Stimulated activated CD4-positive, alpha-beta T cell treated with anti-CD3 and anti-CD28 coated beads, Interleukin-1b, Interleukin-23, amount 100 ng/mL, for 48 hours (primary cell): ENCODE measurements at regions not wholly inside any gene's neighbourhood (a gene's known extent, or its start where the extent isn't known, plus 50 kb on each side); places are given as distances from the start of the nearest gene placed in this dataset.
"Not testable (repeated sequence)": the region's sequence is repeated elsewhere in the genome, so short reads cannot be mapped to it uniquely, and the experiment has no call there.

Experiments
- DNase-seq: peaks from one replicate; pipeline ENCODE4 v3.0.0-alpha.2; 2020

DNA sequence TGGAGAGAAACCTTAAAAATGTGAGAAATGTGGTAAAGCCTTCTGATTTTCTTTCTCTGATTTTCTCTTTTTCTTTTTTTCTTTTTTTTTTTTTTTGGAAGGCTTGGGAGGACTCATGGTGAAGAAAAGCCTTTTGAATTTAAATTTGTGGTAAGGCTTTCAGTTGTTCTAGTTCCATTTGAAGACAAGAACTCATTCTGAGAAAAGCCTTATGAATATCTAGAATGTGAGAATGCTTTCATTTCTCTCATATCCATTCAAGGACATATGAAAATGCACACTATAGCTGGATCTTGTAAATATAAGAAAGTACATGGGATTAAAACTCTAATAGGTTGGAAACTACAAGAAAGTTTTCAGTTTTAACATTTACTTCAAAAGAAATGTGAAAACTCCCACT is 1045.2 kb upstream of the NRXN1 start:
- no peak for DNase-seq

- DNase-seq = no peak
These were observed 1042.3 kb upstream of the NRXN1 start for GRCh38 chr2:52074130-52074719.

DNA sequence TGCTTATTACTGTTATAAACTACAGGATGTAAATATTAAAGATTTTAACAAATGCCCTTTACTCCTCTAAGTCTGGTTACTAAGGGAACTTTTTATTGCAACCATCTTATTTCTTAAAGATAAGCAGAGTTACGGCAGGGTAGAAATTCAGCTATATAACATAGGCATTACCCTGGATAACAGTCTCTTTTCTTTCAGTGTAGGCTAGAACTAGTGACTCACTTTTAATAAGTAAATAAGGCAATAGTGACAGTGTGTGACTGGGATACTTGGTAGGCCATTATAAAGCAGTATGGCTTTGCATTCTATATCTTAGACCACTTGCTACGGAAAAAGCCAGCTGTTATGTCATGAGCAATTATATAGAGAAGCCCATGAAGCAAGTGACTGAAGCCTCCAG is 1041.0 kb upstream of the NRXN1 start:
- DNase-seq = no peak

DNA sequence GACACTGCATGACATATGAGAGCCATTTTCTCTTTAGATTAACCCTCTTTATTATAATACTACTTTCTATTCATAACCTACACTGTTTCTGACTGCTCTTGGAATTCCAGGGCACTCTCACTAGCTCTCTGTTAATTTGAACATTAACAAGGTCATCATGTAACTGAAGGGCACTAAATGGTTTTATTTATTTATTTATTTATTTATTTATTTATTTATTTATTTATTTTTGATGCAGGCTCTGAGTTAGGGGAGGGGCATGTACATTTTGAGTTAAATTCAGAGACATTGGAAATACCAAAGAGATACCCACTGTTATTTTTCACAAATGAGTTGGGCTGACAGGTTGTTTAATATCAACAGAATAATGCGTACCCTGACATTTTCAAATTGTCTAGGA is 1038.7 kb upstream of the NRXN1 start:
- no peak for DNase-seq

DNA sequence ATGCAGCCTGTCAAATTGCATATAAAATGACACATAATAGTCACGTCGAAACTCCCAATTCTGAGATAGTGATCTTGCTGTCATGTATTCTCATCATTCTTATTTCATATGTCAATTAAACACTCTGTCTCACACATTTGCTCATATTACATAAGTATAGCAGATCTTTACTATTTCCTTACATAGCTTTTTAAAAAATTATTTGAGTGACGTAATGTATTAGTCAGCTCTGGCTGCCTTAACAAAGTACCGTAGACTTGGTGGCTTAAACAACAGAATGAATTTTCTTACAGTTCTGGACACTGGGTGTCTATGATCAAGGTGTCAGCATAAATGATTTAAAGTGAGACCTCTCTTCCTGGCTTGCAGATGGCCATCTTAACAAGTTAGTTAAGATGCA is 1032.3 kb upstream of the NRXN1 start:
- DNase-seq = no peak

GRCh38 chr2:52054824-52055223 is 1022.9 kb upstream of the NRXN1 start:
- DNase-seq = no peak

DNA sequence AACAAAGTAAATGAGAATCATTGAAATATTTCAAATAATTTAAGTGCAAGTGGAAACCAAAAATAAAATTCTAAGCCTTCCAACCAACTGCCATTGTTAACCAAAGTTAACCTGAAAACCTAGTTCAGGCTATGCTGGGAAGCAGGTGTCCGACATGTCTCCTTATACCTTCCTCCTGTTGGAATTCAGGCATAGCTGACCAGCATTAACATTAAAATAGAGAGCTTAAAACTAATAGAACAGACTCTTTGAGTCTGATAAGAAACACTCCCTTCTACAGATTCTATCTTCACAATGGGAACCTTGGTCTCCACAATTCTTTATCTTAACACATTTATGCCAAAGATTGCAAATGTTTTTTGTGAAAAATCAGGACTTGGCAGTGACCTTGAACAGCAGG is 1004.9 kb upstream of the NRXN1 start:
- DNase-seq = no peak

DNA sequence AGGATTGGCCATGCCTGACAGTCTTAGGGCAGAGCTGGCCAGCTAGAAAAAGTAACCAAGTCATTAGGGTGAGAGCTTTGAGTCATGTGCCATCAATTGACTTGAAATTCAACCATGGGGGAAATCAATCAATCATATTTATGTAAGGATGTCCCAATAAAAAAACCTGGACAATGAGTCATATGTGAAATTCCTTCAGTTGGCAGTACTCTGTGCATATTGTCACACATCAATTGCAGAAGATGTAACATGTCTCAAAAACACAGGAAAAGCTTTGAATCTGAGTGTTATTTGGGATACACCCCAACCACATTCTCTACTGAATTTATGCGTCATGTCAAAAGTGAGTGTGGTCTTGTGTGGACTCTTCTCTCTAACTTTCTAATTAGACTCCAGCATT is 1004.1 kb upstream of the NRXN1 start:
- DNase-seq = no peak

- no peak for DNase-seq
These were observed 1003.5 kb upstream of the NRXN1 start for GRCh38 chr2:52035391-52035790.

GRCh38 chr2:52034706-52035105 is 1002.8 kb upstream of the NRXN1 start:
- no peak for DNase-seq

- no peak for DNase-seq
These were observed 990.1 kb upstream of the NRXN1 start for GRCh38 chr2:52022006-52022405.

DNA sequence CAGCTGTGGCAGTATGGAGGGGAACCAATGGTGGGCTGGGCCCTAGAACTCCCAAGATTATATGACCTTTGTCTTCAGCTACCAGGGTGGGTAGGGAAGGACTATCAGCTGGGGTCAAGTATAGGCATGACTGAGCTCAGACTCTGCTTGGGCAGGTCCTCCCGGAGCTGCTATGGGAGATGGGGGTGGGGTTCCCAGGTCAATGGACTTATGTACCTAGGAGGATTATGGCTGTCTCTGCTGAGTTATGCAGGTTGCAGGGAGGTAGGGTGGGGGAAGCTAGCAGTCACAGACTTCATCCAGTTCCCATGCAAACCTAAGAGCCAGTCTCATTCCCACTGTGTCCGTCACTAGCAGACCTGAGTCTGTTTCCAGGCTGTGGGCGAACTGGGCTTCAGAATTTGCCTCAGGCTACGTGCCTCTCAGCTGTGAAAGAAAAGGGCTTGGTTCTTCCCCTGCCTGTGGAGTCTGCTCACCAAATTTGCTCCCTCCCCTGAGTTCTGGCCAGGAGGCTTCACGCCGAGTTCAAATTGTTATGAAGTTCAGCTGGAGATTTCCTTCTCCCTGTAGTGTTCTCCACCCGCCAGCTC is 985.8 kb upstream of the NRXN1 start:
- DNase-seq = no peak

DNA sequence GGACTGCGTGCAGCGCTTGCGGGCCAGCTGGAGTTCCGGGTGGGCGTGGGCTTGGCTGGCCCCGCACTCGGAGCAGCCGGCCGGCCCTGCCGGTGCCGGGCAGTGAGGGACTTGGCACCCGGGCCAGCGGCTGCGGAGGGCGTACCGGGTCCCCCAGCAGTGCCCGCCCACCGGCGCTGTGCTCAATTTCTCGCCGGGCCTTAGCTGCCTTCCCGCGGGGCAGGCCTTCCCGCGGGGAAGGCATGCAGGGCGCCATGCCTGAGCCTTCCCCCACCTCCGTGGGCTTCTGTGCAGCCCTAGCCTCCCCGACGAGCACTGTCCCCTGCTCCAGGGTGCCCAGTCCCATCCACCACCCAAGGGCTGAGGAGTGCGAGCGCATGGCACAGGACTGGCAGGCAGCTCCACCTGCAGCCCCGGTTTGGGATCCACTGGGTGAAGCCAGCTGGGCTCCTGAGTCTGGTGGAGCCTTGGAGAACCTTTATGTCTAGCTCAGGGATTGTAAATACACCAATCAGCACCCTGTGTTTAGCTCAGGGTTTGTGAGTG is 975.0 kb upstream of the NRXN1 start:
- not testable (repeated sequence) for DNase-seq

- DNase-seq = no peak
These were observed 968.4 kb upstream of the NRXN1 start for GRCh38 chr2:52000151-52000855.

GRCh38 chr2:51998890-51999289 is 967.0 kb upstream of the NRXN1 start:
- no peak for DNase-seq

DNA sequence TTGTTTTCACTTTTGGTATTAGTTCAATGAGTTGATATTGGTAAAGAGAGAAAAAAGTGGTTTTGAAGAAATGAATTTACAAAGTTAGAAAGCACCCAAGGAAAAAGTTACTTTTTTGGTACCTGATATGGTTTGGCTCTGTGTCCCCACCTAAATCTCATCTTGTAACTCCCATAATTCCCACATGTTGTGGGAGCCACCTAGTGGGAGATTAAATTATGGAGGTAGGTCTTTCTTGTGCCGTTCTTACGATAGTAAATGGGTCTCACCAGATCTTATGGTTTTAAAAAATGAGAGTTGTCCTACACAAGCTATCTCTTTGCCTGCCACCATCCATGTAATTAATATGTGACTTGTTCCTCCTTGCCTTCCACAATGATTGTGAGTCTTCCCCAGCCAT is 965.6 kb upstream of the NRXN1 start:
- no peak for DNase-seq

GRCh38 chr2:51995293-51995692 is 963.4 kb upstream of the NRXN1 start:
- DNase-seq = no peak

DNA sequence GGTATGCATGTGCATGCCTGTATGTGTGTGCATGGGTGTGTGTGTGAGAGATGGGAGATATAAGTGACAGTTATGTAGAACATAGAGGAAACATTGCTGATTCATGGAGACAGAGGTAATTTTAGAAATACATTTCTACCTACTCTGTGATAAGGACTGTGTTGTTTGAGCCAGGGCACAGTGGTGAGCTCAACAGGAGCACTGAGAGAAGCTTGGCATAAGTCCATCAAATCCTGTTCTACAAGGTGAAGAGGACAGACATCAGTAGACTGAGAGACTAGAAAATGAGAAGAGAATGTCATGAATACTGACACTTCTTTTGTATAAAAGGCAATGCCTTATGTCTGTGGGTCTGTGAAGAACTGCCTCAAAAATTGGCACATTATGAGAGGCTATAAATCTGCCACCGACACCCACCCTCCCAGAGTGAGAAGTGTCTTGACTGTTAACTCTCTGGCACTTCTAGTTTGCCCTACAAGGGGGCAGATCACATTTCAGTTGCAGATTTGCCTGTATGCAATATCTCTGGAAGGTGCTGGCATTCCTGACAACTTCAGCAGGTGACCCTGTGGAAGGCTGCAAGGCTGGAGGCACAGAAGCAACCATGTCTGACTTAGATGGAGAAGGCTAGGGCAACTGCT is 962.3 kb upstream of the NRXN1 start:
- DNase-seq = no peak

- no peak for DNase-seq
These were observed 958.8 kb upstream of the NRXN1 start for GRCh38 chr2:51990684-51991083.

- no peak for DNase-seq
These were observed 954.2 kb upstream of the NRXN1 start for GRCh38 chr2:51986101-51986500.

DNA sequence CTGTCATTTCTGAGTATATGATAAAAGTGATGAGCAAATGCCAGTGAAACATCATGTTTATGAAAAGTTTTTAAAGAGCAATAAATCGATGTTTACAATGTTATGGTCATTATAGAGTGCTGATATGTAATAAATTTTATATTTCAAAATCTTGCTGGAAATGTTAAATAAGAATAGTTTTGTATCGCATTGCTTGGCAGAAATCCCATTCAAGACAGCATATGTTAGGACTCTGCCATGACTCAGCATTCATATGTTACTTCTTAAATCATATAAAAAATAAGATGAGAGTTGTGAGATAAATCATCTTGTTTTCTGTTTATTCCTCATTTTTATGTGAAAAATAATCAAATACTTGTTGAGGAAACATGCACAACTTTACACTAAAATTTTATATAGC is 949.9 kb upstream of the NRXN1 start:
- no peak for DNase-seq

DNA sequence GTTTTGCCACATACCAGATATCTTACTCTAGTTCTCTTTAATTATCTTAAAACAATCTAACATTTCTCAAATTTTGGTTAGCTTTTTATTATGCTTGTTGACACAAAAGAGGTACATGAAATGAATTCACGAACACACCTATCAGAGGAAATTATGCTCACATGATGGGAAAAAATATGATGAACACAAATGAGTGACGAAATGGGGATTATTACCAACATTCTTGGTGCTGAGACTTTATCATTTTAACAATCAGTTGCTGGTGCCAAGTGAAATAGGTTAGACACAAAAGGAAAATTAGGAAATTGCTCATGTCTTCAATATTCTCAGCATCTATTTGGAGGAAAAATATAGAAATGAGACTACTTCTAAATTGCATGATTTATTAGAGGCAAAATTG is 944.7 kb upstream of the NRXN1 start:
- no peak for DNase-seq

DNA sequence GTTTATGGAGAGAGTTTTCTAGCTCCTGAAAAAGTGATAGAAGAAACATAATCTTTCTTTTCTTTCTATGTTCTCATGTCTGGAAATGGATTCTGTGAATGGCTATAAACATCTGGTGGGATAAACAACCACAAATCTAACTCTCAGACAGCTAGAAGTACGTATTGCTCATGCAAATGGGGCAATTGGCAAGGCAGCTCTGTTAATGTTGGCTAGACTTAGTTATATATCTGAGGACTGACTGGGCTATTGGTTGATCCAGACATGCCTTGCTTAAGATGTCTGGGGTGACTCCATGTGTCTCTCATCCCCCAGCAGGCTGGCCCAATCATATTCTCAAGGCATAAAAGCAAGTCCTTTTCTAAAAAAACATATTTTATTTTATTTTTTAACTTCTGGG is 939.2 kb upstream of the NRXN1 start:
- DNase-seq = no peak

DNA sequence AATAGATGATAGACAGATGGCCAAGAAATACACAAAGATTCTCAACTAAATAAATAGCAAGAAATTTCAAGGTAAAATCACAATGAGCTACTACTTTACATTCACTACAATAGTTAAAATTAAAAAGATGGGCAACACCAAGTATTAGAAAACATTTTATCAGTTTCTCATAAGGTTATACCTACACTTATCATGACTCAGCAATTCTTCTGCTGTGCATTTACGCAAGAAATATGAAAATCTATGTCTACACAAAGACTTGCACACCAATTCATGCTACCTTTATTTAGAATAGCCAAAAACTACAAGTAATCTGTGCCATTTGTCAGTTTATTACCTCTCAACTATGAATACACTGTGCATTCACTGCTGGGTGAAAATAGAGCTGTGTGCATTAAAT is 937.4 kb upstream of the NRXN1 start:
- no peak for DNase-seq
